PC-3 (cell line): ENCODE measurements at regions not wholly inside any gene's neighbourhood (a gene's known extent, or its start where the extent isn't known, plus 50 kb on each side); places are given as distances from the start of the nearest gene placed in this dataset.

ENCODE experiments used
- ATAC-seq: fragments of 200-7000 bp; cut with Tn5 transposase; 2 replicates; pipeline ENCODE4 v1.9.1; 2020; ENCODE audit warnings: mild to moderate bottlenecking, moderate library complexity
- BruUV-seq: library from RNA; stranded (reverse); fragments of 400-500 nt; replicated peaks from 2 replicates; lab custom pipeline; 2021; lab: Mats Ljungman, UMichigan
- CTCF ChIA-PET: fragments of 300-600 bp; sonication (Branson Sonifier 250); formaldehyde crosslinking; loops from one replicate; lab custom pipeline; 2022; ENCODE audit warnings: antibody characterized with exemption; lab: Charles Lee
- POLR2A ChIA-PET: fragments of 300-600 bp; sonication (Branson Sonifier 250); formaldehyde crosslinking; loops from one replicate; lab custom pipeline; 2022; ENCODE audit warnings: antibody characterized with exemption; ENCODE audit not compliant: unreplicated experiment; lab: Charles Lee
- DNase-seq: peaks from one replicate; pipeline ENCODE4 v3.0.0-alpha.2; 2015
- H2AFZ ChIP-seq: fragments of 300-600 bp; sonication (generic); 2 replicates; pipeline ENCODE4 v1.6.0; 2016; ENCODE audit warnings: antibody characterized with exemption, low read length
- H3F3A ChIP-seq: fragments of 300-600 bp; sonication (generic); one replicate; pipeline ENCODE4 v1.6.0; 2017; ENCODE audit warnings: antibody characterized with exemption, low read length, control low read depth, mild to moderate bottlenecking; ENCODE audit not compliant: unreplicated experiment
- H3K27ac ChIP-seq: fragments of 300-600 bp; sonication (generic); 2 replicates; pipeline ENCODE4 v1.5.1; 2016; ENCODE audit warnings: mild to moderate bottlenecking, low read length
- H3K27me3 ChIP-seq: fragments of 300-600 bp; sonication (generic); 2 replicates; pipeline ENCODE4 v1.6.1; 2016; ENCODE audit warnings: low read length, mixed read lengths
- H3K36me3 ChIP-seq: fragments of 300-600 bp; sonication (generic); 2 replicates; pipeline ENCODE4 v1.6.1; 2016; ENCODE audit warnings: low read depth, mixed run types, low read length, mixed read lengths
- H3K4me1 ChIP-seq: fragments of 300-600 bp; sonication (generic); 2 replicates; pipeline ENCODE4 v1.5.1; 2016; ENCODE audit warnings: low read length; ENCODE audit not compliant: insufficient read depth
- H3K4me2 ChIP-seq: fragments of 300-600 bp; sonication (generic); 2 replicates; pipeline ENCODE4 v1.6.0; 2016; ENCODE audit warnings: low read length
- H3K4me3 ChIP-seq: fragments of 300-600 bp; sonication (generic); 2 replicates; pipeline ENCODE4 v1.5.1; 2016; ENCODE audit warnings: mild to moderate bottlenecking, low read length, mixed read lengths
- H3K79me2 ChIP-seq: fragments of 300-600 bp; sonication (generic); 2 replicates; pipeline ENCODE4 v1.6.1; 2017; ENCODE audit warnings: low read length, mixed read lengths
- H3K9ac ChIP-seq: fragments of 300-600 bp; sonication (generic); 2 replicates; pipeline ENCODE4 v1.6.0; 2016; ENCODE audit warnings: mild to moderate bottlenecking, low read length
- H3K9me2 ChIP-seq: fragments of 300-600 bp; sonication (generic); replicated peaks from 2 replicates; pipeline ENCODE4 v1.6.1; 2016; ENCODE audit warnings: mixed run types, low read length, mixed read lengths
- H3K9me3 ChIP-seq: fragments of 300-600 bp; sonication (generic); 2 replicates; pipeline ENCODE4 v1.6.1; 2016; ENCODE audit warnings: low read length, mixed read lengths
- H4K20me1 ChIP-seq: fragments of 300-600 bp; sonication (generic); 2 replicates; pipeline ENCODE4 v1.6.1; 2016; ENCODE audit warnings: low read length, mixed read lengths
- EZH2 ChIP-seq: fragments of 300-600 bp; sonication (generic); IDR thresholded peaks from one replicate; pipeline ENCODE4 v1.6.1; 2017; ENCODE audit warnings: antibody characterized with exemption, mild to moderate bottlenecking, low read length; ENCODE audit not compliant: unreplicated experiment
- EZH2phosphoT487 ChIP-seq: fragments of 300-600 bp; sonication (generic); IDR thresholded peaks from 2 replicates; pipeline ENCODE4 v1.6.1; 2018; ENCODE audit warnings: mild to moderate bottlenecking, antibody characterized with exemption, low read length, borderline replicate concordance
- intact Hi-C: fragments of 100-400 bp; cut with micrococcal nuclease; formaldehyde crosslinking; loops from 2 replicates; pipeline ENCODE4 v1.9.0; 2023
- TF ChIP-seq, protein P1 (sequence below): fragments of 300-600 bp; sonication (generic); conservative IDR thresholded peaks from 2 replicates; pipeline ENCODE4 v1.5.1; 2017; ENCODE audit warnings: antibody characterized with exemption, low read depth, mild to moderate bottlenecking, low read length

DNA sequence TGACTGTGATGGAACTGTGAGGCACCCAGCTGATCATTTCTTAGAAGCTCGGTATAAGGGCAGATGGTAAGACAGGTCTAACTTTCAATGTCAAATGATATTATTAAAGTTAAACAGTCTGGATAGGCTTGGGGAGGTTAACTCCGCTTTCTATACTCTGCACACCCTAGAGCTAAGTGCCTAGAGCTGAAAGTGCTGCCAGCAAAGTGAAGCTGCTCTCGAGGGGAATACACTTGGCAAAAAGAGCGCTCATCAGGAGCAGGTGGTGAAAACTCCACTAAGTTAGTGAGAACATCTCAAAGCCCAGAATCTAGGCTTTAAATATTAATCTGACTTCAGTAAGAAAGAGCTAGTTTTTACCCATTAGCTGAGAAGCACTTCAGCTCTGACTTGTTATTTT is 349.6 kb upstream of the SLC30A5 start:
- ATAC-seq (no peak), DNase-seq (no peak)
- Histone ChIP-seq H3K36me3 (no peaks in the 10 kb centered on the region), H3K27me3 (peaks cover 10% of the 10 kb centered on the region; the same call in 1 of the 2 replicates), H3K79me2 (no peaks in the 10 kb centered on the region), H3K9me2 (no peaks in the 10 kb centered on the region), H3K9ac (no peak overlapping the region), H3K27ac (no peak overlapping the region), H3K9me3 (no peaks in the 10 kb centered on the region), H3K4me1 (no peaks in the 10 kb centered on the region), H3K4me2 (no peak overlapping the region), H3K4me3 (no peak overlapping the region), H4K20me1 (no peaks in the 10 kb centered on the region), H3F3A (no peaks in the 10 kb centered on the region), H2AFZ (no peak overlapping the region)
- ChIA-PET POLR2A (no interaction called here), CTCF (no interaction called here)
- no TSS peak for BruUV-seq
- intact Hi-C loops = no loop called here
- no peak for TF ChIP-seq EZH2
- no peak for TF ChIP-seq EZH2phosphoT487
- TF ChIP-seq, protein P1, sequence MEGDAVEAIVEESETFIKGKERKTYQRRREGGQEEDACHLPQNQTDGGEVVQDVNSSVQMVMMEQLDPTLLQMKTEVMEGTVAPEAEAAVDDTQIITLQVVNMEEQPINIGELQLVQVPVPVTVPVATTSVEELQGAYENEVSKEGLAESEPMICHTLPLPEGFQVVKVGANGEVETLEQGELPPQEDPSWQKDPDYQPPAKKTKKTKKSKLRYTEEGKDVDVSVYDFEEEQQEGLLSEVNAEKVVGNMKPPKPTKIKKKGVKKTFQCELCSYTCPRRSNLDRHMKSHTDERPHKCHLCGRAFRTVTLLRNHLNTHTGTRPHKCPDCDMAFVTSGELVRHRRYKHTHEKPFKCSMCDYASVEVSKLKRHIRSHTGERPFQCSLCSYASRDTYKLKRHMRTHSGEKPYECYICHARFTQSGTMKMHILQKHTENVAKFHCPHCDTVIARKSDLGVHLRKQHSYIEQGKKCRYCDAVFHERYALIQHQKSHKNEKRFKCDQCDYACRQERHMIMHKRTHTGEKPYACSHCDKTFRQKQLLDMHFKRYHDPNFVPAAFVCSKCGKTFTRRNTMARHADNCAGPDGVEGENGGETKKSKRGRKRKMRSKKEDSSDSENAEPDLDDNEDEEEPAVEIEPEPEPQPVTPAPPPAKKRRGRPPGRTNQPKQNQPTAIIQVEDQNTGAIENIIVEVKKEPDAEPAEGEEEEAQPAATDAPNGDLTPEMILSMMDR = no peak

DNA sequence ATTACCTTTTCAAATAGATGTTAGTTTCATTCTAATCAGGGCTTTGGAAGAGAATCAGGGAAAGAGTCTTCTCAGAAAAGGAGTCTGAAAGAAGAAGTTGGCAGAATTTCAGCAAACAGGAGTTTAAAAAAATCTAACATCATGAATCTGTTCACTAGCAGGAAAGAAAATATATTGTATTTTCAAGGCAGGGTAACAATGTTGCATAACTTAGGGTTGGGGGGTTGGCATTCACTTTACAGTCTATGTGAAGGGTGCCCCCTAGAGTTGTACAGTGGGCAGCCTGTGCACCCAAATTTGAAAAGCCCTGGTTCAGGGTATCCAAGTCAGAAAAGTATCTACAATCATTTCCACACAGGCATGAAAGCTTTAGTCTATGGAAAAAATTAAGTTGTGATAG is 348.4 kb upstream of the SLC30A5 start:
- ATAC-seq = no peak
- peaks cover 10% of the 10 kb centered on the region; the same call in 1 of the 2 replicates for H3K27me3 ChIP-seq
- no peak overlapping the region for H2AFZ ChIP-seq
- H3K4me3 ChIP-seq = no peak overlapping the region
- H4K20me1 ChIP-seq = no peaks in the 10 kb centered on the region
- no peaks in the 10 kb centered on the region for H3K4me1 ChIP-seq
- no peaks in the 10 kb centered on the region for H3F3A ChIP-seq
- no peak overlapping the region for H3K4me2 ChIP-seq
- H3K79me2 ChIP-seq = no peaks in the 10 kb centered on the region
- TF ChIP-seq EZH2phosphoT487 (no peak), EZH2 (no peak)
- TF ChIP-seq, protein P1 = no peak
- DNase-seq = no peak
- H3K27ac ChIP-seq = no peak overlapping the region
- no TSS peak for BruUV-seq
- H3K36me3 ChIP-seq = no peaks in the 10 kb centered on the region
- intact Hi-C loops = no loop called here
- CTCF ChIA-PET = no interaction called here
- no peaks in the 10 kb centered on the region for H3K9me2 ChIP-seq
- POLR2A ChIA-PET = no interaction called here
- no peak overlapping the region for H3K9ac ChIP-seq
- H3K9me3 ChIP-seq = no peaks in the 10 kb centered on the region

DNA sequence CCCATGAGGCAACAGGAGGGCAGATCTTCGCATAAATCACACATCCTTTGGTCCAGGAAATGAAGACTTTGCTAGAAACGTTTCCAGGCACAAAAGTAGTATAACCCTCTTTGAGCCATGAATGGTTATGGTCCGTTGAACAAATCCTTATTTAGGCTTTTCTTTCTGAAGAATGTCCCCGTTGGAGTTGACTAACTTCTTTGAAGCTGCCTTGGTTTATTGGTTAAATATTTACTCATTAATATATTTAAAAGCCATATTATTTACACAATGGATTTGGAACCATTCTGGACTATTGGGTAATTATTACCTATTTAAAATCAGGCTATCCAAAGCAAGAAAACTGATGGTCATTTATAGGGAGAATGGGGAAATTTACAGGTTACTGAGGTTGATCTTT is 347.6 kb upstream of the SLC30A5 start:
- Histone ChIP-seq H3K27me3 (peaks cover 12% of the 10 kb centered on the region; the same call in 1 of the 2 replicates), H3K9ac (no peak overlapping the region), H3K79me2 (no peaks in the 10 kb centered on the region), H4K20me1 (no peaks in the 10 kb centered on the region), H3K27ac (no peak overlapping the region), H3K4me1 (no peaks in the 10 kb centered on the region), H3K36me3 (no peaks in the 10 kb centered on the region), H3K9me3 (no peaks in the 10 kb centered on the region), H3K4me3 (no peak overlapping the region), H2AFZ (no peak overlapping the region), H3K4me2 (no peak overlapping the region), H3K9me2 (no peaks in the 10 kb centered on the region), H3F3A (no peaks in the 10 kb centered on the region)
- intact Hi-C loops = no loop called here
- ATAC-seq = no peak
- BruUV-seq = no TSS peak
- CTCF ChIA-PET = no interaction called here
- DNase-seq = no peak
- POLR2A ChIA-PET = no interaction called here
- no peak for TF ChIP-seq EZH2phosphoT487
- TF ChIP-seq, protein P1 = no peak
- TF ChIP-seq EZH2 = no peak
